SKM-1 treated with dmso at 0.1 percent for 144 hours (cell line): ENCODE measurements at regions not wholly inside any gene's neighbourhood (a gene's known extent, or its start where the extent isn't known, plus 50 kb on each side); places are given as distances from the start of the nearest gene placed in this dataset.

Experiments used
- DNase-seq: peaks from one replicate; lab custom pipeline; 2025; ENCODE audit not compliant: unreplicated experiment; lab: John Stamatoyannopoulos, UW

DNA sequence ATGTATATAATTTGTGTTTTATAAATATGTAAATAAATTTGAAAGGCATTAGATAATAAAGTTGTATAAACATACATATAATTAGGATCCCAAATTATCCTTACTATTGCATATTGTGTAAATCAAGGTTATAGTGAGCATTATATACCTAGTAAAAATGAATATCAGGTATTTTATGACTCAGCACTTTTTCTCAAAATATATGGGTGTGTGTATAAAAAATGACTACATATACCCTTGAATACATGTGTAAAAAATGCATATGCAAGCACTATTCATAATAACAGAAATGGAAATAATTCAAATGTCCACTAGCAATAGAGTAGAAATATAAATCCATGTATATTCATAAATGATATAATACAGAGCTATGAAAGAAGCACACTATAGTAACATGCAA lies 870.9 kb upstream of the CNTNAP5 start:
- DNase-seq, result no peak

- no peak for DNase-seq
Observed at GRCh38 chr2:123157016-123157415, 868.1 kb upstream of the CNTNAP5 start.

DNA sequence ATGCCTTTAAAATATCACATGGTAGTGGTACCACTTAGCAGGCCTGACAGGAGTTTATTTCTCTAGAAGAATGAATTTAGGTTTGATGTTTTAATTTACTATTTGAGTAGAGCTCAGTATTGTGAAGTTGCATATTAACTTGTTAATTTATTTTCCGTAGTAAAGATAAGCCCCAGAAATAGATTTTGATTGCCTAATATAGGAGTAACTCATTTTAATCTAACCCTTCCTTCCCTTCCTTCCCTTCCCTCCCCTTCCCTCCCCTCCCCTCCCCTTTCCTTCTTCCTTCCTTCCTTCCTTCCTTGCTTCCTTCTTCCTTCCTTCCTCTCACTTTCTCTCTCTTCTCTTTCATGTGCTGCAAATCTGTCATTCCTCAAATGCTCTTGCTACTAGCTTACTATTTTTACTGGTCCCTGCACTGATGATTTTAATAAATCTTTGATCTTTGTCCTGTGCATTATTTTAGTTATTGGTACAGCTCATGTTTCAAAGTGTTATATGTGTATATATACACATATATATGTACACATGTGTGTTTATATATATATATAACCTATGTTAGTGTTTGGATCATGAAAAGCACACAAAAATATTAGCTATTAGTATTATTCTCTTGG lies 862.6 kb upstream of the CNTNAP5 start:
- DNase-seq, result no peak

GRCh38 chr2:123163398-123163797 lies 861.7 kb upstream of the CNTNAP5 start:
- DNase-seq, result no peak

GRCh38 chr2:123164216-123164615 lies 860.9 kb upstream of the CNTNAP5 start:
- no peak for DNase-seq

DNA sequence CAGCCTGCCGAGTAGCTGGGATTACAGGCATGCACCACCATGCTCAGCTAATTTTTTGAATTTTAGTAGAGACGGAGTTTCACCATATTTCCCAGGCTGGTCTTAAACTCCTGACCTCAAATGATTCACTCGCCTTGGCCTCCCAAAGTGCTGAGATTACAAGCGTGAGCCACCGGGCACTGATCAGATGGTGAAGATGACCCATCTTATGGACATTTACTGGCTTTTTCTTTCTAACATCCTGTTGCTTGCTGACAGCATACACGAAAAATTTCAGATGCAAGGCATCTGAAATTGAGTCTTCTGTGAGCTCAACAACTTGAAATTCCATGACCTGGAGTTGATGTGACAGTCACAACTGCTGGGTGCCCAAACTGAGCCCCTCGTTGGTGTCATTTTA lies 859.5 kb upstream of the CNTNAP5 start:
- DNase-seq, result no peak

DNA sequence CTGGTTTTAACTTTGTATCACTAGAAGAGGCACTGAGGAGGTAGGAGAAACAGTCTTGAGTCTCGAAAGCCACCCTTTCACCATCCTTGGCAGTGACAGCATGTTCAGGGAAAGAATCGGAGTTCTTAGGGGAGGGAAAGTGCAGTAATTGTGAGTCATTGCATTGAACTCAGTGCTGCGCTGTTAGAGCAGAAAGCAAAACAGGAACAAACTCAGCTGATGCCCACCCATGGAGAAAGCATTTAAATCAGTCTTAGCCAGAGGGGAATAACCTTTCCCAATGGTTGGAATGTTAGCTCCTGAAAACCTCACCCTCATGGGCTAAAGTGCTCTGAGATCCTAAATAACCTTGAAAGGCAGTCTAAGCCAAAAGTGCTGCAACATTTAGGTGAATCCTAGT lies 845.6 kb upstream of the CNTNAP5 start:
- DNase-seq, result no peak

- no peak for DNase-seq
Observed at GRCh38 chr2:123195957-123196356, 829.1 kb upstream of the CNTNAP5 start.

GRCh38 chr2:123200035-123200434 lies 825.1 kb upstream of the CNTNAP5 start:
- no peak for DNase-seq

DNA sequence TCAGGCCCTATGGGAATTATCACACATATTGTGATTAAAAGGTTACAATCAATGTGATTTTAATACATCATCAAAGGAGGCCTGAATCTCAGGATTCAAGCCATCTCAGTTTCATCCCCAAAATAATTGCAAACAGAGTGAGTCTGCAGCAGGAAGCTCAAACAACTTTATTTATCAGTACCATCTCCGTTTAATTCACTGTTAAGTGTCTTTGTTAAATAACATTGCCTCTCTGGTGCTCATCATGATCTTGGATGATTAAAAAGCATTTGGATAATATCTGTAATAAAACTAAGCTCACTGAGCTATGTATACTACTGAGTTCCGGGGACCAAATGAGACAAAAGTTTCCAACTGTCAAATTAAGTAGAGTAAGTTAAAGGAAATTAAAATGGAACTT lies 817.8 kb upstream of the CNTNAP5 start:
- DNase-seq, result no peak

DNA sequence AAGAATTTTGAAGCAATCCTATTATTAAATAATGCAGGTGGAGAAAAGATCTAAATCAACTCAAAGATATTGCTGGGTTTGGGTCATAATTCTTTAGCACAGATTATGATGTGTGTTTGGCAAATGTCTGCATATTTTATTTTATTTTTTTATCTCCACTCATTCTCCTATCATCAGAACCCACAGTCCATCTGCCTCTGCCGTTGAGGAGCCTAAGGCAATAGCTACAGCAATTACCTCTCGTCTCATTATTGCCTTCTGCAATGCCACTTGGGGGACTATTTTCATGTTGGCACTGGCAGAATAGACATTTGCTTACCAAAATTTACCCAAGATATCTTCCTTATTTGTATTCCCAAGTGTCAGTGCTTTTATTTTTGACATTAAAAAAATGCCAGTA lies 815.9 kb upstream of the CNTNAP5 start:
- DNase-seq, result no peak

DNA sequence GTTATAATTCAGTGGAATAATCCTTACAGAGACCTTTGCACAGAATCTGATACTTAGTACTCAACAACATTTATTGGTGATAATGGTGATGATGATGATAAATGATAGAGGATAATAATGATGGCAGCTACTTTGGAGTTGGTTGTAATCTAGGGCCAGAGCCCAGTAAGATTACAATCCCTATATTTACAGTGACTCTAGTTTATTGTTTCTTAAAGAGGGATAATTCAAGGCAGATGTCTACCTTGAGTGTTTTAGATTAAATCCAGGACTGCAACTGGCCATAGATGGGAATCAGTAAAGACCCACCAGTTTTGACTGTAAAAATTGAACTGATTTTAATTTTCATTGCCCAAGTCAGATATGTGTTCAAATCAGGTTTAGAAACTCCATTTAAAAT lies 813.9 kb upstream of the CNTNAP5 start:
- DNase-seq, result no peak

DNA sequence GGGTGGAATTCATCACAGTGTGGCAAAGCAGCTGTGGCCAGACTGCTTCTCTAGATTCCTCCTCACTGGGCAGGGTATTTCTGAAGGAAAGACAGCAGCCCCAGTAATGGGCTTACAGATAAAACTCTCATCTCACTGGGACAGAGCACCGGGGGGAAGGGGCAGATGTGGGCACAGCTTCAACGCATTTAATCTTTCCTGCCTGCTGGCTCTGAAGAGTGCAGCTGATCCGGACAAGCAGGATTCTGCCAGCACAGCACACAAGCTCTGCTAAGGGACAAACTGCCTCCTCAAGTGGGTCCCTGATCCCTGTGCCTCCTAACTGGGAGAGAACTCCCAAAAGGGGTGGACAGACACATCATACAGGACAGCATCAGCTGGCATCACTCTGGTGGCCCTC lies 779.9 kb upstream of the CNTNAP5 start:
- no peak for DNase-seq

GRCh38 chr2:123258877-123259539 lies 766.1 kb upstream of the CNTNAP5 start:
- DNase-seq, result no peak

- no peak for DNase-seq
Observed at GRCh38 chr2:123262856-123263255, 762.2 kb upstream of the CNTNAP5 start.

DNA sequence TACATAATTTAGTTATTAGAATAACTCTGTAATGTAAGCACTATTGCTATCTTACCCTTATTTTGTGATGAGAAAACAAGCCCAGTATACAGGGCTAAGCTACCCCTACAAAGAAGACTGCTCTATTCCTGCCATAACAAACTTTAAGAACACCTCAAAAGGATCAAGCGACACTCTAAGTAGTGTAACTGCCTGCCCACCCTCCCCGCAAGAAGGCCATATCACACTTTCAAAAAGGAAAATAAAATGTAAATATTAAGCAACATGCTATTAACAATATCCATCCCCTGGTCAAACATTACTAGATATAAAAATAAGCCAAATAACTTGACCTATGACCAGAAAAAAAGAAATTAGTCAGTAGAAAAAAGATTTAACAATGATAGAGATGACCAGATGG lies 741.7 kb upstream of the CNTNAP5 start:
- DNase-seq, result no peak

- no peak for DNase-seq
Observed at GRCh38 chr2:123303731-123304130, 721.4 kb upstream of the CNTNAP5 start.
